ENCODE measurements at regions not wholly inside any gene's neighbourhood (a gene's known extent, or its start where the extent isn't known, plus 50 kb on each side); places are given as distances from the start of the nearest gene placed in this dataset.

DNA sequence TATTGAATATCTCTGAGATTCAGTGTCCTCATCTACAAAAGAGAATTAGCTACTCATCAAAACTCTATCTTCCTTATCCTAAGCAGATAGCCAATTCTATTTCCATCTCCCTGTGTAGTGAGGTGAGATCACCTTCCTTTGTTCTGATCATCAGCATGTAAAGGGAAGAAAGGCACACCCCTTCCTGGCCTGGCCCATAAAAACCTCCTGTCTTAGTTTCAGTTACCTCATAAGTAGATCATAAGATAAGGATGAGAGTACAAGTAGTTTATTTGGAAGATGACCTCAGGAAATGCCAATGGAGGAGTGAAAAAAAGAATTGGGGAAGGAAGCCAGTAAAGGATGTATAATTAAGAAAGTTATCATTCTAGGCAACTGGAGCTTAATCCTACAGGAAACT, 114.5 kb upstream of the GADL1 start:
- no peak for DNase-seq

DNA sequence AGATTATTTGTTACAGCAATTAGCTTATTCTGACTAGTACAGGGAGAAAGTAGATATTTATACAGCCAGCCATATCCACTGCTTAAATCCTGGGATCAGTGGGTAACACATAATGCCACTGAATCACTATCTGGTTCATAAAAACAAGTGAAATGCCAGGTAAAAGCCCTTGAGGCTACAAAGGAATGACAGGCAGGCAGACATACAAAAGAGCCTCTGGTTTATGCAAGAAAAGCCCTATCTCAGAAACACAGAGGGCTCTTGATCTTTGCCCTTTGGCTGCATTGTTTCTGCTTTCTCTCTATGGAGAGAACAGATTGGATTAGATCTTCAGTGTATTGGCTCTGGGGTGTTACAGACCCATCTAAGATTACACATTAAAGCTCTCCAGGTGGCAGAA, 115.4 kb upstream of the GADL1 start:
- DNase-seq = no peak

DNA sequence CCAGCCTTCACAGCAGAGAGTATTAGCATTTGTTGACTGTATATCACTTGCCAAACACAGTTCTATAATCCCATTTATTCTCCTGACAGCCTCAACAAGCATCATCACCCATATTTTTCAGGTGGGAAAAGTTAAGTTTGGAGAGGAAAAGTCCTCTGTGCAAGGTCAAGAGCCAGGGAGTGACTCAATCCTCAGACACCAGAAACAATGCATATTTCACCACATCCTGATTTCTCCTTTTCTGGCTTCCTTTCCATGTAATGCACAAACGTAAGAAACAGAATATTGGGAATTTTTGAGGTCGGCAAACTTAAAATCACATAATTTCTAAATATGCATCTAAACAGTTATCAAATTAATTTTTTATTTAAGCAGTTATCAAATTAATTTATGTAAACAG, 116.0 kb upstream of the GADL1 start:
- DNase-seq = no peak

DNA sequence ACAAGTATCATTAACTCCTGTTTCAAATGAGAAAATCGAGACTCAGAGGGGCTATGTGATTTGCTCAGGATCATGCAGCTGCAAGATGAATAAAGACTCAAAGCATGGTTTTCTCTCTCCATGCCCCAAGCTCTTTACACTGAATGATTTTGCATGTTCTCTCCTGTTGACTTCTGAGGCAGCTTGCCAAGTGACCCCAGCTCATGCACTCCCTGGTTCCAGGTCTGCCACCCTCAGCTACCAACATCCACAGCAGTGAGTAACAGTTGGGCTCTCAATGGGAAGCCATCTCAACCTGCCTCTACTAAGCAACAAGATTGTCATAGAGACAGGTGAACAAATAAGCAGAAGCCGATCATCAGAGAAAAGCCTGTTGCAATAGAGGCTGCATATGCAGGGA, 116.9 kb upstream of the GADL1 start:
- no peak for DNase-seq

DNA sequence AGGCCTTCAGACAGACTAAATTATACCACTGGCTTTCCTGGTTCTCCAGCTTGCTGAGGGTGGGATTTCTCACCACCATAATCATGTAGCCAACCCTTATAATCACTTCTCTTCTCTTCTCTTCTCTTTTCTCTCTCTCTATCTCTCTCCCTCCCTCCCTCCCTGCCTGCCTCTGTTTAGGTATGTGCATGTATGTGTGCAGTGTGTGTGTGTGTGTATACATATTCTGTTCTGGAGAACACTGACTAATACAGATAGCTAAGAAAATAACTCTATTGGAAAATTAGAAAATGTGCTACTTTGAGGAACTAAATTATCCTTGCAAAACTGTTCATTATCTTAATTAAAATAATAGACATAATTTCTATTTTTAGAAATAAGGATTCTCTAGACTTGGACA, 118.6 kb upstream of the GADL1 start:
- DNase-seq = no peak

DNA sequence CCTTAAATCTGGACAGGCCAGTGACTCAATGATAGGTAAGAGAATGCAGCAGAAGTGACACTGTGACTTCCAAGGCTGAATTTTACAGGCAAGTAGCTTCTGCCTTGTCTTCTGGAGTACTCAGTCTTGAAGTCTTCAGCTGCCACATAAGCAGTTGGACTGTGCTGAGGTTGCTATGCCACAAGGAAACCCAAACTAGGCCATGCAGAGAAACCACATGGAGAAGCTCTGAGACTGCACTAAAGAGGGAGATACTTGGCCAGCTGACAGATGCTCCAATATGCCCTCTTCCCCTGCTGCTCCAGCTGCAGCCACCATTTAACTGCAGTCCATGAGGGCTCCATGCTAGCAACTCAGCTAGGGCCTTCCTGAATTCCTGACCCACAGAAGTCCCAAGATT, 119.4 kb upstream of the GADL1 start:
- DNase-seq = no peak

DNA sequence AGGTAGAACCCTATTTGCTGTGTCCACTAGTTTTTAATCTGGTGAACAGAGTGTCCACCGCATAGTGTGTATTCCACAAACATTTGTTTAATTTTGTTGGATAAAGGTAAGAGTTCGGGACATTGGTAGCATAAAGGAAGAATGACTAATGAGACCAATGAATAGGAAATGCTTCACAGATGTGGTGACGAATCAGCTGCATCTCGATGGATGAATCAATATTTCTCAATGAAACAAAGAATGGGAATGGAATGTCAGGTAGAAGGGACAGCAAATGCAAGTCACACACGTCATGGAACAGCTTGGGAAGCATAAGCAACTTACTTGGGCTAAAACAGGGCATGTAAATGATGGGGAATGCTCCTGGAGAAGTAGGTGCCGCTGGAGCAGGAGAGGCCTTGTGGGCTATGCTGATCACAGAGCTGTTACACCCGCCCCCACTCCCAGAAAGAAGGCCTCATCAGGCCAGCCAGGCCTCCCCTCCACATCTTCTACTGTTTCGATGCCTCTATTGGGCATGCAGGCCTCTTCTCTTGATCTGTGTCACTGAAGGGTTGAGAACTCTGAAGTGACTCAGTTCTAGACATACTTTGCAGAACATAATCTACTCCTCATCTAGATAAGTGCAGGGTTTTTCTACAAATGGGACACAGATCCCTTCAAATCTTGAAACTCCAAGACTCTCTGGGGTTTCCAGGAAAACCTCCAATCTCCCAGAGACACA, 120.0 kb upstream of the GADL1 start:
- DNase-seq = no peak

DNA sequence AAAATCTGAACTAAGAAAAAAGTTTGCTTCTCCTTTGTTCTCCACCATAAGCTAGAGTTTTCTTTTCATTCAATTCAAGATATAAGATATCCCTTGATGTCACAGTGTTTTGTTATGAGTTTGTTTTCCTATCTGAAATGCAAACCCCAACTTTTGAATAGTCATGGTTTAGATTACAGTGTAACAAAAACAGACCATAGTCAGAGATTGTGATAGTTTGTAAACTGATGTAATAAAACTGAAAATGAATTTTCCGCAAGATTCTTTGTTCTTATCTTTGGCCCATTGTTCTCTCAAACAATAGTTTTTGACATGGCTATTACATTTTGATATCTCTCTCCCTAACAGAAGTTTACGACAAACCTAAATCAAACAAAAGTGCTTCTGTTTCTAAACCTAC, 121.7 kb upstream of the GADL1 start:
- no peak for DNase-seq

DNA sequence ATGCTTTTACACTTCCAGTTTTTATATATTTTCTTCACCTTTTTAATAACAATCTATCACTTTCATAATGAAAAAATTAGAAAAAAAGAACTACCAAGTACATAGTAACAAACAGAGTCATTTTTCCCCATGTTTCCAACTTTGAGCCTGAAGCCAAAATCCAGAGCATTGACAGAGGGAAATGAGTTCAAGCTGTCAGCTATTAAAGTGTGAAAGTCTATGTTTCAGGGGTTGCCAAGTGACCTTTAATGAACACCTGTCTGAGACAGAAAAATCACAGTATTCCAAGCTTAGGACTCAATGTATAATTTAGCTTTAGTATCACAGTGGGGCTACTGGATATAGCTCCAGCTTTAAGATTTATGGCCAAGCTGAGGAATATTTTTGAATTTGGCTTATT, 128.3 kb upstream of the GADL1 start:
- DNase-seq = no peak

DNA sequence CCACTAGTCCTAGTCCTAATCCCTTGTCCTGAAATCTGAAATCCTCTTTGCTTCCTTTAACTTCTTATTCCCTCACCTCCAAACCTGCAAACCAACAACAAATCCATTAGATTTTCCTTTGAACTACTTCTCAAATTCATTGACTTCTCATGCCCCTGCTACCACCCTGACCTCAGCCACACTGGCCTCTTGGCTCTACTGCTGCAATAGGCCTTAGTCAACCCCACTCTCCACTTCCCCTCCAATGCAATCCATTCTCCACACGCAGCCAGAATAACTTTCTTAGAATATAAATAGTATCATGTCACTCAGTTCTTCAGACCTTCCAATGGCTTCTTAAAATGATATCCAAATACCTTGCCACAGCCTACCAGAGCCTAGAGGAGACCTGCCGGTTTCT, 131.1 kb upstream of the GADL1 start:
- no peak for DNase-seq

DNA sequence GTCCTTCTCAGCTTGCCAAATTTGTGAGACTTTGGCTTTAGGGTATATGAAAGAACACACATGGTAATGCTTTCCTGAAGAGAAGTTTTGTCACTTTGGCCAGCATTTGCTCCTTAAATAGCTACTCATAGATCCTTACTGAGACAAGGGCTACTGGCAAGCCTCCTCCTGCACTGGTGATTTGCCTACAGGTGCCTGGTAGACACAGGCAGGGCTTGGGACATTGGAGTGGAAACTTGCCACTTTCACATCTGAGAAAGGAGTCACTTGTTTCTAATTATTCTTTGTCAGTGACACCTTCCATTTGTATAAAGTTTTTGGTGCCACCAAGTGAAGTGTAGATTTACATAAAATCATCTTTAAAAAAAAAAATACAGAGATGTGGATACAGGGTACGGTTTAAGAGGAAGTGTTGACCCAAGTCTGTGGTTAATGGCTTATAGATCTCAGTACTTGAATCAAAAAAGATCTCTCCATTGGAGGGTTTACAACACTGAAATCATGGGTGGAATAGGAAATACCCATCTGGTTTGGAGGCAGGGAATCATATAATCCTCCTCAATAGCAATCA, 132.8 kb upstream of the GADL1 start:
- DNase-seq = no peak

DNA sequence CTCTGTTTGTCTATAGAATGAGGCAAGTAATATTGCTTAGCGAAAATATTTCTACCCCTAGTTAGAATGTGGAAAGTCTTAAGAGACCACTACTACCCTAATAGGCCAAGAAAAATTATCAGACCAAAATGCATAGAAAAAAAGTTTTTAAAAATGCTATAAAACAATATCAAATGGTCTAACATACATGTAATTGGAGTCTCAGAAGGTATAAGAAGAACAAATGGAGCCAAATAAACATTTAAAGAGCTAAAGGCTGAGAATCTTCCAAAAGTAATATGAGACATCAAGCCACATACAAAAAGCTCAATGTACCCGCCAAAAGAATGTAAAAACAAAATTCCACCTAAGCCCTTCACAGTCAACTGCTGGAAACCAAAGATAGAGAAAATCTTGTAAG, 133.5 kb upstream of the GADL1 start:
- DNase-seq = no peak

DNA sequence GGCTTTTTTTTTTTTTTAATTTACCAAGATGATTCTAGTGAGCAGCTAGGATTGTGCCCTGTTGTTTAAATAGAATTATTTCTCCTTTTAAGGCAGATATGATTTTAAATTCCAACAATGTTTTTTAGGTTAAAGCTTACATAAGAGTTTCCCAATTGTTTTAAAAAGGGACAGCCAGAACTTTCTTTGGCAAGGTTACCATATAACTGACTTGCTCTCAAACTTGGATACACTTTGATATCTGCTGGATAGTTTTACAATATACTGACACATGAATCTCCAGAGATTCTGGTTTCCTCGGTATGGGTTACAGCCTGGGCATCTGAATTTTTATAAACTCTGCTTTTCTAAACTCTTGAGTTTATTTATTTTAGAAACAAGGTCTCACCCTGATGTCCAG, 134.3 kb upstream of the GADL1 start:
- no peak for DNase-seq

DNA sequence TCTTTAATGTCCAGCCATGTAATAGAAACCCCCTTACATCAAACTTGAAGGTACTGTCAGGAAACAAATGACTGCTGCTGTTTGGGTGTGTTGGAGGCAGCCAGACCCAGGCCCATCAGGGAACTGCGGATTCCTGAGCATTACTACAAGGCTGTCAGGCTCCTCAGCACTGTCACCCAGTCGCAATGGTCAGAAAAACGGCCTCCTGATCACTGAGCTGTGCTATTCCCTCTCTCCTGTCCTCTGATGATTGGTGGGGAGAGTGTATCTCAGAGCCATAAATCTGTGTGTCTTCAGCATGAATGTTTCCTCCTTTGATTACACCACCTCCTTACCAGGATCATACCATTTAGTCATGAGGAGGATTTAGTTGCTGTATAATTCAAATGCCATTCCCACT, 135.2 kb upstream of the GADL1 start:
- DNase-seq = no peak

DNA sequence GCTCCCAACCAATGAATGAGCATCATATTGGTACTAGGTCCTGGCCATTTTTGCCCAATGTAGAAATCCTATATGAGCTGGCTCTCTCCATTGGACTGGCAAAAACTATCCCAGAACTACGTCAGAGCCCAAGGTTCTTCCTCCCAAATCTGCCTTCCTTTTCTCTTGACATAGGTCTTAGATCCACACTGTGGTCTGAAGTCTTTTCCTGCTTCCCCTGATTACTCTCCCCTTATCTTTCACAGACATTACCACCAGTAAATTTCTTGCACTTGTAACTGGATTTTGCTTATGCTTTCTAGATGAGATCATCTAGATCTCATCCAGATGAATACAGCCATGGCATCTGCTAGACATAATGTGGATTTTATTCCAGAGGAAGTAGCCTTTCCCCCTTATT, 141.2 kb upstream of the GADL1 start:
- no peak for DNase-seq

DNA sequence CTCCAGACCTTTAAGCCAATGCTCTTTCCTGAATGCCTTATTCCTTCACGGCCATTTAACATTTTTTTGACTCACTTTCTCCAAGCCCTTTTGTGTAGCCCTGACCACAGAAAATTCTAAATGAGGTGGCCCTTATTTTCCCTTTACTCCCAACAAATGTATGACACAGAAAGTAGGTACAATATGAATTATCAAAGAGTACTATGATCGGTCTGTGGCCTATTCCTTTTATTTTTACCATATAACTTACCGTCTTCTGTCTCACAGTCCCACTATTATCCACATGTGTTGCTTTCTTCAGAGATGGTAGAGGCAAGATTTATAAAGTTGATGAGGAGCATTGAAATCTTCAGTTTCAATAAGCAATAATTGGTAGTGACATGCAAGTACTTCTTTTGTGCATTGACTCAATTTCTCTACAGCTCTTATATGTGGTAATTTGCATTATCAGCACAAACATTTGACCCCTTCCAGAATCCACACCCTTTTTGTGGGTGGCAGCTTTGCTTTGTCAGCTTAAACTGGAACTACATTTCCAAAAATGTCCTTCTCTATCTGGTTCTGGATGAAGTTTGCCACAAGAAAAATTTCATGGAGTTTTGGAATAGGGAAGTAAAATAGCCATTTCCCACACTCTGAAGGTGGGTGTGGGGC, 143.8 kb upstream of the GADL1 start:
- no peak for DNase-seq

DNA sequence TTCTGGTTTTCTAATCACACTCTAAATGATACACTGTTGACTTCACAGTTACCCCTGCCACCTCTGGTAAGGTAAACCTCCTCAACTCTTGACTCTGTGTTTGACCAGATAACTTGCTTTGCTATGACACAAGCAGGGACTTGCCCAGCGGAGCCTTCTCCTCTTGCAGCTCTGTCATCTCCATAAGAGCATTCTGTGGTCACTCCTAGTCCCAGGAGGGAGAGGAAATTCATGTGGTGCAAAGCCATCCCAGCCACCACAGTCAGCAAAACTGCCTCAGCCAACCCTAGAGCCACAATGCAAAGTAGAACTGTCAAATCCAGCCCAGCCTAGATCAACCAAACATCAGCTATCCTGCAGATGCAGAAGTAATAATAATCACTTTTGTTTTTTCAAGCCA, 144.7 kb upstream of the GADL1 start:
- DNase-seq = no peak

DNA sequence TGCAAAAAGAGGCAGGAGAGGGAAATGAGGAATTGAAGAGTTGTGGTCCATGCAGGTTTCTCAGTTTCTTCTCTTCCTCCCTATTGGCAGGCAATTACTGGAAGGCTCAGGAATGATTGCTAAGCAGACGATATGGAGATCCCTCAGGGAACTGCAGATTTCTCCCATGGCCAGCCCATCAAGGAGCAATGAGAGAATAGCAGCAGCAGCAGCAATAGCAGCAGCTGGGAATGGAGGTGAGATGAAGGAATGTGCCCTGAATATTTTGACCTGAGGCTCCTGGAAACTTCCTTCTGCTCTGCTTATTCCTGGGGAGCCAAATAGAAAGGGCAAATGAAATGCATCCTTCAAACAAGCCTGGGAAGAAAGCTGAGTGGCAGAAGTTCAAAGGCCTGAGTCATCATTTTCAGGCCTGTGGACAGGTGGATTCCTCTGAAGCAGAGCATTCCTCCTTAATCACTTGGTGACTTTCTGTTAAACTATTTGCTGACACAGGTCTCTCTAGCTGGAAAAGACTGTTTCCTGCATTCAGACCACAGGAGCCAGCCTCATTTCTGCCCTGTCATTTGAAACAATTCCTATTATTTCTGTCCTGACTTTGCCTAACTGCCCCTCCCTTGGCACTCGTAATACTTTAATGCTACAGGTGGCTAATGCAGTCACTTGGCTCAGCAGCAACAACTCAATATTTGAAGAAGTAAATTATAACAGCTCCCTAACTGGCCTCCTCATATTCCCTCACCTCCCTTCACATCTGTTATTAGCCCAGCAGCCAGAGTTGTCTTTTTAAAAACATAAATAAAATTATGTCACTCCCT, 146.9 kb upstream of the GADL1 start:
- no peak for DNase-seq

DNA sequence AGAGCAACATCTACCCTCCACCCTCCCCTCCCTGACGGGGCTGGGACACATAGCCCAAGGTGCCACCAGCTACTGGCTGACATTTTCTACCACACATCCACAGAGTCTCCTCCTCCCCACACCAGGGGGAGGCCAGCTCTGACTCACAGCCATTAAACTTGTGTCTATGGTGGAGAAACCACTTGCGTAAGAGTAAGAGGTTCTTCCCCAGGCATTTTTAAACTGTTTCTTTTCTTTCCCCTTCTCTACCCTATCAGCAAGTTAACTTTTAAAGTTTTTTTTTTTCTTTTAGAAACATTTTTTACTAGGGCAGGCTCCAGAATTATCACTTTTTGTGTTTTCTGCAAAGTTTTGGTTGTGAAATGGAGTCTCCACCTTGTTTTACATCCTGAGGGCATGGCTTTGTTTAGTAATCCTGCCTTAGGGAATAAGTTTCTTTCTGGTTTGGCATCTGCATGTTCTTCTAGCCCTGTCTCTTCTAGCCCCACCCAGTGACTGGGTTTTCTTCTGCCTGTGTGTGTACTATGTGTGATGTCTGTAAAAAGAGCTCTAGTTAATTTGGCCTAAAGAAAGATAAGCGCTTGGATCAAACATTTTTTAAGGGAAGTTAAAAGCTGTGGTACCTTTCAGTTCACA, 148.8 kb upstream of the GADL1 start:
- peak; percentile 8 for DNase-seq

DNA sequence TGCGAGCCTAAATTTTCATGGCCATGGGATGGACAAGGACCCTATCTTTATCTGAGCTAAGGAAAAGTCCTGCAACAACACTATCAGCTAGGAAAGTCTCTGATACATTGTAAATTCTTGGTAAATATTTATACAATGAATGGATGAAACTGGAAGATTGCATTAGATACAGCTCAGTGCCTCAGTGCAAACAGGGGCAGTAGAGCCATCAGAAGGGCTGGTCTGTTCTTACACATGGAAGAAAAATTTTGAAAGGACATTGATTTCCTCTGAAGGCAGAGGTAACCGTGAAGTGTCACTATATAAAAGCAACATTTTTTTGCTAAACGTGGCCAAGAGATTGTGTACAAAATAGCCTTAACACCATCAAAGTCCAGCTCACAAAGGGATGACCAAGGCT, 153.2 kb upstream of the GADL1 start:
- DNase-seq = no peak

DNA sequence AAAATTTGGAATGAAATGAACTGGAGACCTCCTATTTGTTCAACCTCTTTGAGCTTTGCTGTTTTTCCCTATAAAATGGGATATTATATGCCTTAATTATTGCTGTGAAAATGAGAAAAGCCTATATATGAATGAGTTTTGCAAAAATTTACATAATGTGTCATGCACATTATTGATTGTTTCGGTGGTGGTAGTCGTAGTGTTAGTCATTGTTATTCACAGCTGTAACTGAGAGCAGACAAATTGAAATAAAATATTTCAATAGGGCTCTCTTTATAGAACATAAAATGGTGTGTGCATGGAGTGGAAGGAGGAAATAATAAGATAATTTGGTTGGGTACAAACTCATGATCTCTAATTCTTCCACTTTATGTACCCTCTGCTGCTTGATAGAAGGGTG, 153.7 kb upstream of the GADL1 start:
- DNase-seq = no peak

DNA sequence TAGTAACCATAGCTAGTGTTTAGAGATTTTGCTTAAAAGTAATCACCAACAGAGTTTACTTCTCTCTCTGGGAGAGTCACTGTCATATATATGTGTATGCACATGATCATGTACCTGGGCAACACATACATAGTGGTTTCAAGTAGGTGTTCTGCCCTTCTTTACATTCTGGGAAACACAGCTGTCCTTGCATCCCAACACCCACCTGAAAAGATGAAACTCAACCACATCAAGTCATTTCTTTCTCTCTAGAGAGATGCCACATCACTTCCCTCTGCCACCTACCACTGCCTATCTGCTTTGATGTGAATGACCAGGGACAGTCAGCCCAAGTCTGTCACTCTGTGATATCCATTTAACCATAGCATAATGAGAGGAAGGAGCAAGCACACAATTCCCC, 155.8 kb upstream of the GADL1 start:
- DNase-seq = no peak

DNA sequence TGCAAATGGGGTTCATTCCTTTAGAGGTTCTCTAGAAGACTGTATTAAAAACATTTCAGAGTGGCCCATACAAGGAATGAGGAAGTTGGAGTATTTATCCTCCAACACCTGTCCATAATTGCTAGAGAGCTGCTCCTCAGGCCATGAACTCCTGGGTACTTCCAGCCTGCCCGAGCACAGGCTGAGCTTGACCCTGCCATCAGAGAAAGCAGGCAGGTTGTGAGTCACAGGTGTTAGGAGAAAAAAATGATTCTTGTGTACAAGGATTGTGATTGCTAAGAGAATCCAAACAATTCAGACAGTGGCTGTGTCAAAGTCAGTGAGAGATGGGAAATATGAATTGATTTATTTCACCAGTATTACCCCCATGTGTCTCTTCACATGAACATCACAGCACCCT, 156.8 kb upstream of the GADL1 start:
- no peak for DNase-seq

All from SIG-M5 (cell line).